ENCODE measurements at regions not wholly inside any gene's neighbourhood (a gene's known extent, or its start where the extent isn't known, plus 50 kb on each side); places are given as distances from the start of the nearest gene placed in this dataset.

DNA sequence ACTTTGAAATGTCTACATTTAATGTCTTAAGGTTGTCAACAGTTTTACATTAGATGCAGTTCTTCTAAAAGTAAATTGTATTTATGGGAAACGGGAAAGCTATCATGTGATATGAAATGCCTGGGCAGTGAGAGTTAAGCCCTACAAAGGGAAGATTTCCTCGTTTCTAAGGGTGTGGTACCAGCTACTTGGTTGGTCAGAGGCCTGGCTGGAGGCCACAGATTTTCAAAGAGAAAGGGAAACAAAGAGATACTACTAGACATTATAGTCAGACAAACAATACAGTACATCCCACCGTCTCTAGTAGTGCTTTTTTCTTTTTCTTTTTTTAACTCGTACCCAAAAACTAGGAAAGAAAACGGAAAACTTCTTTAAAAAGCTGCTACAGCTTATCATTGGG, 467.8 kb downstream of the PCDH7 start:
- TF ChIP-seq CTCF (IDR thresholded peaks at IDR 0.05) (no peak), POLR2A (IDR thresholded peaks at IDR 0.05; ENCODE audit: low read depth) (no peak), POLR2AphosphoS5 (IDR thresholded peaks at IDR 0.05) (no peak)
